T-helper 1 cell (primary cell): ENCODE measurements at regions not wholly inside any gene's neighbourhood (a gene's known extent, or its start where the extent isn't known, plus 50 kb on each side); places are given as distances from the start of the nearest gene placed in this dataset.
"Not testable (repeated sequence)": the region's sequence is repeated elsewhere in the genome, so short reads cannot be mapped to it uniquely, and the experiment has no call there.

ENCODE experiments used
- DNase-seq, 5 donors: peaks; one replicate each; pipeline ENCODE4 v3.0.0-alpha.2; 2012 to 2020

DNA sequence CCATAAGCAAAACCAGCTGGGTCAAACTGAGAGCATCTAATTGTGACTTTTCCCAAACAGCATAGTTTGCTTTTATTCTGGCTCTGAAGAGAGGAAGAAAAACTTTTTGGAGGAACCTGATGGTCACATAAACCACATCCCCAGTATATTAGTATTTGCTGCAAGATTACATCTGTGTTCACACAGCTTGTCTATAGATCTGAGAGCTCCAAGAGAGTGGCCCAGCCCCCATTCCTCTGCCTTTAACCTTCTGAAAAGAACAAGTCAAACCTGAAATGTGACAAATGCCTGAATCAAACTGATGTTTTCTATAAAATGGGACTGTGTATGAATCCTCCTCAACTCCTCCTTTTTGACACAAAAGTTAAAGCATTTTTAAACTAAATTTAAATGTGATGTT is 435.2 kb downstream of the ZNF479 start:
- not testable (repeated sequence) for DNase-seq

GRCh38 chr7:56686276-56686859 is 445.9 kb downstream of the ZNF479 start:
- DNase-seq = no peak

DNA sequence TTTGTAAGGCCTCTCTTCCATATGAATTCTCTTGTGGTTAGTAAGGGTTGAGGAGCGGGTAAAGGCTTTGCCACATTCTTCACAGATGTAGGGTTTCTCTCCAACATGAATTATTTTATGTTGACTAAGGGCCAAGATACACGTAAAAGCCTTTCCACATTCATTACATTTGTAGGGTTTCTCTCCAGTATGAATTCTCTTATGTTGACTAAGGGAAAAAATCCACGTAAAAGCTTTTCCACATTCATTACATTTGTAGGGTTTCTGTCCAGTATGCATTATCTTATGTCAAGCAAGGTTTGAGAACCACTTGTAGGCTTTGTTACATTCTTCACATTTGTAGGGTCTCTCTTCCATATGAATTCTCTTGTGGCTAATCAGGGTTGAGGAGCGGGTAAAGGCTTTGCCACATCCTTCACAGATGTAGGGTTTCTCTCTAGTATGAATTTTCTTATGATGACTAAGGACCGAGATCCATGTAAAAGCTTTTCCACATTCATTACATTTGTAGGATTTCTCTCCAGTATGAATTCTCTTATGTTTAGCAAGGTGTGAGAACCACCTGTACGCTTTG is 493.0 kb downstream of the ZNF479 start:
- no peak for DNase-seq

DNA sequence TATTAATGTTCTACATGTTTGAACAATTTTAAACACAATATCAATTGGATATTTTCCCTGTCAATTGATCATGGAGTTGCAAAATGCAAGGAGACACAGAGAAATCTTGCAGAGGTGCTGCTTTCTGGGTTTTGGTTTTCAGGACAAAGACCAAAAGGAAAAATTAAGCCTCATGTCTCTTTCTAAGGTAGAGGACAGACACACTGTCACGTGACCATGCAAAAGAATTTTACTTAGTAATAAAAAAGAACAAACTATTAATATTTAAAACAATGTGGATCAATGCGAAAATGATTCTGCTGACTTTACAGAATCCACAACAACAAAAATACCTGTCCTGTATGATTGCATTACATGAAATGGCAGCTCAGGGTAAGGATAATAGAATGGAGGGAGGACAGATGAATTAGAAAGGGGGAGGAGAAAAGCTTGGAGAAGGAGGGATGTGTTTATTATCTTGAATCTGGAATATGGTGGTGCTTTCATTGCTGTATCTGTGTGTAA is 493.7 kb upstream of the NUPR2 start:
- no peak for DNase-seq

DNA sequence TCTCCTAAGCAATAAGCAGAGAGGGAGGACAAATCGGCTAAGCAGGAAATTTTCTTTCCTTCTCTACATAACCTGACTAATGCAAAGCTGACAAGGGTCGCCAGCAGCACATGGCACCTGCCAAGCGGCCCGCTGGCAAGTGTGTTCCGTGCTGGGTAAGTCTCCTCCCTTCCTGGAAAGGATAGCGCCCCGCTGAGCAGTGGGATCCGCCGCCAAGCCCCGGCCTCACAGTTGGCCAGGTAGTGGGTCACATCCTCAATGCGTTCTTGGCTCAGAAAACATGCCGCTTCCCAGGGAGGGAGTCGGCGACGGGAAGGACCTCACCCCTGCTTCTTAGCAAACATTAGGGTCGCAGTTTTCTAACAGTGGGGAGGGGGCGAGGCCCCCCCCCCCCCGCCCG is 488.9 kb upstream of the NUPR2 start:
- DNase-seq = no peak

- no peak for DNase-seq
These were observed 462.4 kb upstream of the NUPR2 start for GRCh38 chr7:56578612-56579011.

DNA sequence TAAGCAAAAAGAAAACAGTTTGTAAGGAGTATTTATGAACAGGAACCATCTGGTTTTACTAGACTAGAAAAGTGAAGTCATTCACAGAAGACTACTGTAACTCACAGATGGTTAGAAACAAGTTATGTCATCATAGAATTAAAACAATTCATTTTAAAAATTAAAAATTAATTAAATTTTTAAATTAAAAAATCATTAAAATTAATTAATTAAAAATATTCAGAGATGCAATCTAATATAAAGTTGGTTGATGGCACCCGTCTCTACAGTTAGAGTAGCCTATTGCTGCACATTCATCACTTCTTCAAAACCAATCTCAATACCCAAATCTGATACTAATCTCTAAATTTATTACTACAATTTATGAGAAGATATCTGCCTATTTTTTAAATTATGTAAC is 454.8 kb upstream of the NUPR2 start:
- DNase-seq = no peak

GRCh38 chr7:56538541-56539429 is 422.6 kb upstream of the NUPR2 start:
- DNase-seq = no peak

DNA sequence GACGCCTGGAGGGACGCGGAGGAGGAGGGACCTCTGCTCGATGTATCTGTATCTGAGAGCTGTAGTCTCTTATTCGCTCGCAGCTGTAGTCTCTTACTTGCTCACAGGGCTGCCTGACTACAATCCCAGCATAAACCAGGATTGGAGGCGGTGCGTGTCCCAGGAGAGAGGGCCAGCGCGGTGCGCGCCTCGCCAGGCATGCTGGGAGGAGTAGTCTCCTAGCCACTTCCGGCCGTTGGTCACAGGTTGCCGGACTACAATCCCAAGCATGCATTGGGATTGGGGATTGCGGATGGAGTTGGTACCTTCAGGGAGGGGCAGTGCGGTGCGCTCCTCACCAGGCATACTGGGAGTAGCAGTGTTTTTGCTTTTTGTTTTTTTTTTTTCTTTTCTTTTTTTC is 421.7 kb upstream of the NUPR2 start:
- DNase-seq = no peak

DNA sequence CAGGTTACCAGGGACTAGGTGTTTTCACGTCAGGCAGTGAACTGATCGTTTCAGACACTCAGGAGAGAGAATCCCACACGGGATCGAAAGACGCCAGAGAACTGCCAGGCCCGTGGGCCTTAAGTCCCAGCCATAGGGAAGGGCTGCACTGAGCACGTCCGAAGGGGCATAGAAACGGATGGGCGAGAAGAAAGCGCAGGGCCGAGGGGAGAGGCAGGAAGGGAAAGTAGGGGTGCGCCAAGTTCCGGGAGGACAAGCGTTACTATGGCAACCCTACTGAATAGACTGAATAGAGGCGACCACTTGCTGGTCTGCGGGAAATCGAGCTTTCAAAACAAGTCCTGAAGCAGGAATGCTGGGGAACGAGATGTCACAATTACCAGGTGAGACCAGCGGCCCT is 421.3 kb upstream of the NUPR2 start:
- no peak for DNase-seq

- no peak for DNase-seq
These were observed 378.9 kb upstream of the NUPR2 start for GRCh38 chr7:56495165-56495564.

DNA sequence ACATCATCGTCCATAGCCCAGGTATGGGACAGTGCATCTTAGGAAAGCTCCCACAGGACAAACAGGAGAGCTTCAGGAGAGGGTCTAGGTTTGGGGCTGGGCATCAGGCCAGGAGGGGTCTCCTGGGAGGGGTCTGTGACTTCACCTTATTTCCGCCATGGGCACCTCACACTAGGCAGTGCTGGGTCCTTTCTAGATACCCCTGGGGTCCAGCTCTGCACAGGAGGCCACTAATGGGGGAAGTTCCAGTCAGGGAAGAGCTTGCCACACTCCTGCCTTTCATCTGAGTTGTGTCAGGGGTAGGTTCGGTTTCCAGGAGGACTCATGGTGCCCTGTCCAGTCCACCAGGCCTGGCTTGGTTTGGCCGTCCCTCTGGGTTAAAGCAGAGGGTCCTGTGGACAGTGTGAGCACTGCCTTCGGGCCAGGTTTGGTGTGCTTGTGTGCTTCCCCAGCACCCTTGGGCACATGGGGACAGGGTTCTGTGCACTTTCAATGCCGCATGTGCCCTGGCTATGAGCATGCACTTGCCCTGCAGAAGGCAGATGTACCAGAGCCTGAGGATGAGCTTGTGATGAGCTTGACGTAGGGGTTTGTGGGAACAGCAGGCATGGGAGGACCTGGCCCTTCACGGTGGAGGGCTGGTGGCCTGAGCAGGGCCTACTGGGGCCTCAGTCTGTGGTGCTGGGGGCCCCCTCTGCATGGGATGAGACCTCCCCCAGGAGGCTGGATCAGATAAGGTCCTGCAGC is 377.7 kb upstream of the NUPR2 start:
- no peak for DNase-seq

- no peak for DNase-seq
These were observed 377.0 kb upstream of the NUPR2 start for GRCh38 chr7:56493196-56493595.

DNA sequence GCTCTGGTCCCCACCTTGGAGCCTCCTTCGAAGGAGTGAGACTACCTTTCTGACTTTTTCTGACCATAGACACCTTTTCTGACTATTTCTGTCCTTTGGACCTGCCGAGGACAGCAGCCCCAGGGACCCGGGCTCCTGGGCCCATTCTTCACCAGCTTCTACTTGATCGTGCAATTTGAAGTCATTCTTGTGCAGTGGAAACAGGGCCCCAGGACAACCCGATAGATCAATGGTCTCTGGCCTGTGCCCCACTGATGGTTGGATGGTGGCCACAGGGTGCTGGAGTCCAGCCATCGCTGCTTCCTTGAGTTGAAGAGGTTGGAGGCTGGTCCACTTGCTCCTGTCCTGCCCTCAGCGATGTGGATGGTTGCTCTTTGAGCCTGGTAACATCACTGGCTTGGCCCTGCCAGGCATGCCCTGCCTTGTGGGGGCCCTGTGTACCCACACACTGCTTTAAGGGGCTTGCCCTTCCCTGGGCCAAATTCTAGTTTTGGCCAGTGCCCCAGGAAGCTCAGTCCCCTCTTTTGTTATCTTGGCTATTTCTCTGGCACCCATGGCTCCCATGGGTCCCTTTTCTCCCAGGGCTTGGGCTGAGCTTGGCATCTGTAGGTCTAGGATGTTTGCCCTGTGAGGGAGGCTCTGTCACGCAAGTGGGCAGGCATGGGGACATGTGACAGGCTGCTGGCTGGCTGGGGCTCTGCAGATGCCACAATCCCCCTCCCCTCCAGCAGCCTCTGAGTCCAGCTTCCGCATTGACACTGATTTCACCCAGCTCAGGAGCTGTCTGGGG is 375.6 kb upstream of the NUPR2 start:
- no peak for DNase-seq

DNA sequence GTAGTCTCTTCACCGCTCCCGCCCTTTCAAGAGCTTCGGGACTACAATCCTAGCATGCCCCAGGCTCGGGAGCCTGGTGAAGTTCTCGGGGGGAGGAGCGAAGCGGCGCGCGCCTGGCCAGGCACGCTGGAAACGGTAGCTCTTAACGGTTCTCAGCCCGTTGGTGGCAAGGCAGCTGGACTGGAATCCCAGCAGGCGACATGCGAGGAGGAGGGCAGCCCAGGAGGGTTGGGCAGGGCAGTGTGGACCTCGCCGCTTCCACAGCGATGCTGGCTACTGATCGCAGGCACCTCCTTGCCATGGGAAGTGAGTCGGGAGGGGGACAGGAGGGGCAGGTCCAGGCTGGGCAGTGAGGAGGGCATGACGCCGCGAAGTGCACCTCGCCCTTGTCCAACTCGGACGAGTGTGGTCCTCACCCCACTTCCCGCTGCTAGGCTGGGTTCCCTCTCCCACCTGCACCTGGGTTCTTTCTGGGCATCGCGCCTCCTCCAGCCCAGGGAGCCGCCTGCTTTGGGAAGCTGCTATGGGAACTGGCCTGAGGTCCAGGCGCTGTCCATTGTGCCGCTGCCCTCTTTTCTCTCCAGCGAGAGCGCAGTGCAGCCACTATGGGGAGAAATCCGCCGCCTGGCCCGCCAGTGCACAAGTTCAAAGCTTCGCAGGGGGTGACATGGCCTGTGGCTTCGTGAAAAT is 367.8 kb upstream of the NUPR2 start:
- DNase-seq = no peak

DNA sequence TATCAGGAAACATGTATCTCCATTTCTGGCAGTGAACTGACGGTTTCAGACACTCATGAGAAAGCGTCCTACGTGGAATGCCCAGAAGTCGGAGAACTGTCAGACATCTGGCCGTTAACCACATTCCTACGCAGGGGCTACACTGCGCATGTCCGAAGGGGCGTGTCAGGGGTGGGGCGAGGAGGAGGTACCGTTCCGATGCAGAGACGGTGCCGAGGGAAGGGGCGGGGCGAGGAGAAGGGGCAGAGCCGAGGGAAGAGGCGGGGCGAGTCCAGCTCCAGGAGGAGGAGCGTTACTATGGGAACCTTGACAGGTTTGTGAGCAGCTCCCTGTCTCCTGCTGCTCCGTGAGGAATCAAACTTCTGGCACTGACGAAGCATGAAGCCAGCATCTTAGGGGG is 366.9 kb upstream of the NUPR2 start:
- DNase-seq = no peak

- no peak for DNase-seq
These were observed 363.5 kb upstream of the NUPR2 start for GRCh38 chr7:56479748-56480147.

GRCh38 chr7:56479136-56479535 is 362.9 kb upstream of the NUPR2 start:
- no peak for DNase-seq

DNA sequence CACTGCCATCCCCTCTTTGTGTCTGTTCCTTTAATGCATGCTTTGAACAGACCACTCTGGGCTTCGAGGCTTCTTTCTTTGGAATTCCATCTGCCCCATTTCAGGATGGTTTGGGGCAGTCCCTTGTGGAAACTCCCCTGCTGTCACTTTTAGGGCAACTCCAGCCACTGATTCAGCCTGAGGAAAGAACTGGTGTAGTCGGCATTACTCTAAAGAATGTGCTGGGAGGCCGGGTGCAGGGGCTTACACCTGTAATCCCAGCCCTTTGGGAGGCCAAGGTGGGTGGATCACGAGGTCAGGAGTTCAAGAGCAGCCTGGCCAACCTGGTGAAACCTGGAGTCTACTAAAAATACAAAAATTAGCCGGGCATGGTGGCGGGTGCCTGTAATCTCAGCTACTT is 358.1 kb upstream of the NUPR2 start:
- no peak for DNase-seq

DNA sequence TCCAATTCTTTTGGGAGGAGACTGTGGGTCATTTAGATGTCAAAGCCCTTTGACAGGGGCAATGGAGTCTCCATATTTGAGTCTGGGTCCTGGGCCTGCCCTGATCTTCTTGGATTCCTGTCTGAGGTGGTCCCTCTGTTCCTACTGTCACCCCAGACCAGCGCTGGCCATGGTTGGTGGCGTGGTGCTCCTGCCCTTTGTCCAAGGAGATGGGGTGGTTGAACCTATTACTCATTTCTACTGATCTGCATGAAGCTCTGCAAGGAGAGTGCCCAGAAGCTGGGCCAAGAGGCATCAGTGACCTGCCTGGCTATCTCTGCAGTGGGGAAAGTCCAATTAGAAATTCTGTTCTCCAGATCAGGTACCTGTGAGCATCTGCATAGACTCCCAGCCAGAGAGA is 355.6 kb upstream of the NUPR2 start:
- DNase-seq = no peak

GRCh38 chr7:56466607-56467525 is 350.6 kb upstream of the NUPR2 start:
- not testable (repeated sequence) for DNase-seq
